ENCODE measurements at regions not wholly inside any gene's neighbourhood (a gene's known extent, or its start where the extent isn't known, plus 50 kb on each side); places are given as distances from the start of the nearest gene placed in this dataset.
"Not testable (repeated sequence)": the region's sequence is repeated elsewhere in the genome, so short reads cannot be mapped to it uniquely, and the experiment has no call there.

DNA sequence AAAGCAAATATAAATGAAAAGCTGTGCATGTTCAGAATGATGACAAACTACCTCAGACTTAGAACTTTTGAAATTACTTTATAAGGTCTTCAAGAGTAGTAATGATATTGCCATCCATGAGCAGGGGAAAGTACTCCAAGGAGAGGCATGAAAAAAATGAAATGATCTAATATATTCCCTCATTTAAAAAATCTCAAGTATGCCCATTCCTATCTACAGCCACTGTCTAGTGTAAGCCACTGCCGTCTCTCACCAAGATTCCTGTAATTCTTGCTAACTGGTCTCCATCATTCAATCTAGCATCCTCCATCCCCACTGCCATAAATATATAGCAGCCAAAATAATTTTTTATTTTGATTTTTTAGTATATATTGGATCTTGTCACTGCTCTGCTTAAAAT lies 258.8 kb downstream of the PLOD2 start:
- no peak for DNase-seq

DNA sequence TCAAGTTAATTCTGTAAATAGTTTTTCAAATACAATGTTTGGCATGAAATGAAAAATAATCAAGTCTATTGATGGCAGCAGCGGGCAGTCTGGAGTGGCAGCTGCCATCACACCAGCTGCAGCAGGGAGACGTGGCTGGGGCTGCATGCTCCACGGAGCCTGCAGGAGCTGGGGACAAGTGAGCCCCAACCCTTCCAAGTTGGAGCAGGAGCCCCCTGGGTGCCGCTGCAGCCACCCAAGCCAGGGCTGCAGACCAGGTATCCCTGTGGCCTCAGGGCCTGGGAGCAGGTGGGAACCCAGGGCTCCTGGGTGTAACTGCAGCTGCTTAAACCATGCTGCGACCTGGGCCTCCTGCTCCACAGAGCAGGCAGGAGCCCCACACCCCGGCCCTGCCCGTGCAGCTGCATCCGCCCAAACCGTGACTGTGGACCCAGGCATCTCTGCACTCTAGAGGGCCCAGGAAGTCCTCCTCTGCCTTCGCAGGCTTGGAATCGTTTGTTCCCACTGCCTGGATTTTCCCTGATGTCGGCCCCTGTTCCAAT lies 257.4 kb downstream of the PLOD2 start:
- no peak for DNase-seq

DNA sequence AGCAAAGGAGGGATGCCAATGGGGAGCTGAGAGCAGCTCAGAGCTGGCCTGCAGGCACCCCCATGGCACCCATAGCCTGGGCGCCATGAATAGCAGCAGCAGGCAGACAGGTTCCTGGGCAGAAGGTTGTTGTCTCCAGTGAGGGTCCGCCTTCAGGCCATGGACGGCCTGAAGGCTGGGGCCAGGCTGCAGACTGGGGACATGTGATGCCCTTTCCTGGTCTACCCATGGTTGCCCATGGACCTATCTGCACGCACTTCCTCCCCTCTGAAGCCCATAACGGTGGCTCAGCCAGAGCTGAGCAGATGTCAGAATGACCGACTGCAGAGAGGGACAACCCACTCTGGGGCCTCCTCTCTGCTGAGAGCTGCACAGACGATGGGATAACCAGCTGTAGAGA lies 256.8 kb downstream of the PLOD2 start:
- DNase-seq = no peak

DNA sequence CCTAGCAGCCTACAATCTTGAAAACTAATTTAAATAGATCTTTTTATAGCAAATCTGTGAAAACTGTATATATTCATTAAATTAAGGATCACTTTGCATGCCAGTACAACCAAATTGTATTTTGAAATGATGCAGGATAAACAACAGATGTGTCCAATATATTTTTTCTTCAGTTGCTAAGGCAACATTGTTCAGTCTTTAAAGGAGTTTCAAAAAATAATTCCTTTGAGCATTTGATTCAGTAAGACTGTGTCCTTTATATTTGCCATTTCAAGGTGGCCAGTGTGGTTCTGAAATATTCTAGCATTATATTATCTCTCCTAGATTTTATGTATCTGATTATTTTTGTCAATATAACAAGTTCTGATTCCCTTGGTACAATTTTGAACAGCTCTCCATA lies 254.7 kb downstream of the PLOD2 start:
- DNase-seq = no peak

DNA sequence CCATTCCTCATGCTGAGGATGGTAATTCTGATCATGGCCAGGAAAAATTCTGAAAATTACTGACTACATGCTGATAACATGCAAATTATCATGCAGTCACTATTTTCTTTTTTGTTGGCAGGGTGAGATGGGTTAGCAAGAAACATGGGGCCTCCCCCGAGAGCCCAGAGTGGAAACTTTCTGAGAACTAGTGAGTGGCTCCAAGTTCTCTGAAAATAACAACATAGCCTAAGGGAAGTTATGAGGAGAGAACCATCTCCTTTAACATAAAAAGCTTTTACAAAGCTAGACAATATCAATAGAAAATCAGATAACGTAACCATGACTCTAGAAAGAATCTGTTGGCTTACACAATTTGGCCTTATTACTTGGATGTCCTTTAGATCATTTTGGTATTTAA lies 254.2 kb downstream of the PLOD2 start:
- DNase-seq = no peak

DNA sequence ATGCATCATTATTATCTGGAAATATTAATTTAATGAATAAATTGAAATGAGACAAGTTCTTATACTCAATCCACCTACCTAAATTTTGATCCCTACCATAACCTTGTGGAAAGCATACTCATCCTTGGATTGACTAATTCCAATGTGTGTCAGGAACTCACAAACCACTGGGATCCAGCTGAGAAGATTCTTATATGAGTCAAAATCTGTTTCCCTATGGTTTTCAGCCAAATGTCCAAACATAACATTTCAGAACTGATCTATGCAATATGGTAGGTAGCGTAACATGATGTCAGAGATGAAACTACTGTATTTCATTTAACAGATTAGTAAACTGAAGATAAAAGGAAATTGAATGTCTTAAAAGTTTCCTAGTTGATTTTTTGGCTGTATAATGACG lies 250.0 kb downstream of the PLOD2 start:
- DNase-seq = no peak

DNA sequence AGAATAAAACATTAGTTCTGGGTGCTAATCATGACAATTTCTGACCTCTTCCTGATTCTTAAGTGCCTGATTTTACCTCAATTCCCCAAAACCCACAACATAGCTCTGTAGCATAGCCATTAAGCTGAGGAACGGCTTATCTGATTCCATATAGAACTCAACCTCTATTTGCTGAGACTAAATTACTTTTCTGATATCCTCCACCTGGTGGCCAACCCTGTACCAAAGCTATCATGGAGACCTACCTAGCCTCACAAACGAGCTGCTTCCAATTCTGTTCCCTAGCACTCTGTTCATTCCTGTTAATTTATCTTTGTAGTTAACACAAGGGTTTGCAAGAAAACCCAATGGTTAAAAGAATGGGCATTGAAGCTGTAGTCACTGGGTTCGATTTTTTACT lies 245.2 kb downstream of the PLOD2 start:
- no peak for DNase-seq

DNA sequence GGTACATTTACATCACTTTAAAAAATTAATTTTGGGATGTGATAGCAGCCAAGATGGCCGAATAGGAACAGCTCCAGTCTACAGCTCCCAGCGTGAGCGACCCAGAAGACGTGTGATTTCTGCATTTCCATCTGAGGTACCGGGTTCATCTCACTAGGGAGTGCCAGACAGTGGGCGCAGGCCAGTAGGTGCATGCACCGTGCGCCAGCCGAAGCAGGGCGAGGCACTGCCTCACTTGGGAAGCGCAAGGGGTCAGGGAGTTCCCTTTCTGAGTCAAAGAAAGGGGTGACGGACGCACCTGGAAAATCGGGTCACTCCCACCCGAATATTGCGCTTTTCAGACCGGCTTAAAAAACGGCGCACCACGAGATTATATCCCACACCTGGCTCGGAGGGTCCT lies 233.2 kb downstream of the PLOD2 start:
- not testable (repeated sequence) for DNase-seq

DNA sequence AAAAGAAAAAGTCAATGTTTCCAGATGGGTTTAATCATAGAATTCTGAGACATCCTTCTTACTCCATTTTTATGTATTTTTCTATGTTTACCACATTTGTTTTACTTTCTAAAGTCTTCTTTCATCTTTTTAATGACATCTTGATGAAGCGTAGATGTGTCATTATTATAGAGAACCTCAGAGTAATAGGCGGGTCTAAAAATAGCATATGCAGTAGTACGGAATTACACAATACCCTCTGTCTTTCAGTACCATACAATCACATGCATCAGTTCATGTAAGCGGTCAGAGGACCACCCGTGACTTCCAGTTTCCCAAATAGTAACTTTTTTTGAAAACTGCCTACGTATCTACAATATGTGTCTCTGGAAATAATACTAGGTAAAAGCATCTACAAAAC lies 224.0 kb downstream of the PLOD2 start:
- no peak for DNase-seq

DNA sequence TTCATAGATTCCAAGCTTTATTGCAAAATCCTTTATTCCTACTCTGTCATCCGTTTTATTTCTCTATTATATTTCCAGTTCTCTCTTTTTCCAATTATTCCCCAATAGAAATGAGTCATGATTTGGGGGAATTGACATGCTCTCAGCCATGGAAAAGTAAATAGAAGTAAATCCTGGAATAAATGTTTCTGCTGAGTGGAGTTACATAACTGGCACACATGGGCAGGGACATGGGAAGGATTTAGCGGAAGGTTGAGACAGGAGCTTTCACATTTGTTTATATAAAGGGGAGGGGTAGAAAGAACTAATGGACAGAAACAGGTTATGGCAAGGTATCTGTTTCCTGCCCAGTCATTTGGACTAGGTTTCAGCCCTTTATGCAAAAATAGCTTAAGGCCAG lies 221.6 kb downstream of the PLOD2 start:
- no peak for DNase-seq

DNA sequence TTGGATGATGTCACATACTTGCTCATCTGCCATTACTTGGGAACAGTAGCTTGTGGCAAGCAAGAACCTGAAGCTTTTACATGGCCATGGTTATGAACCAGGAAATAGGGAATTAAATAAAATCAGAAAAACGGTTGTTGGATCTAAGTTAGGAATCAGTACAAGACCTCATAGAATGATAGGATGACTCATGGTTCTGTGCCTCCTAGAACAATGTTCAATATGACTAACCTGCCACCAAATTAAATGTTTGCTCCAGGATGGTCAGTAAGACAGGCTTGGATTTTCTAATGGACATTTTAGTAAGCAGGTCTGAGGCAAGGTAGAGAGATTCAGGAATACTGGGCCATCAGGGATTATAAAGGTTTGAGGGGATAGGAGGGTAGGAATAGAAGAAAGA lies 218.9 kb downstream of the PLOD2 start:
- no peak for DNase-seq

DNA sequence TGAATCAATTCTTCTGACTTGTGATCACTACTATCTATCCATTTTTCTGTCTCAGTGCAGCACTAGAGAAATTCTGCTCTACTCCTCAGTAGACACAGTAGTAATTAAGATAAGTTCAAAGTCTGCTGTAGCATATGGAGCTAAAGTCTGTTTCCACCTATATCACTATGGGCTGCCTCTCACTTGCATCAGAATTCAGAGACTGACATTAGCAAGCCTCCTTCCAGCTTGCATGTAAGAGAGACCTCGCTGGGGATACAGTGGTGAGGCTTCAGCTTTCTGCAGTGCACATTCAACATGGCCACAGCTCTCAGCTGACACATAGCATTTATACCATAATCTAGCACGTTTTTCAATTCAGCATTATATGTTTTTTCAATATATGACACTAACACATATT lies 217.0 kb downstream of the PLOD2 start:
- DNase-seq = no peak

DNA sequence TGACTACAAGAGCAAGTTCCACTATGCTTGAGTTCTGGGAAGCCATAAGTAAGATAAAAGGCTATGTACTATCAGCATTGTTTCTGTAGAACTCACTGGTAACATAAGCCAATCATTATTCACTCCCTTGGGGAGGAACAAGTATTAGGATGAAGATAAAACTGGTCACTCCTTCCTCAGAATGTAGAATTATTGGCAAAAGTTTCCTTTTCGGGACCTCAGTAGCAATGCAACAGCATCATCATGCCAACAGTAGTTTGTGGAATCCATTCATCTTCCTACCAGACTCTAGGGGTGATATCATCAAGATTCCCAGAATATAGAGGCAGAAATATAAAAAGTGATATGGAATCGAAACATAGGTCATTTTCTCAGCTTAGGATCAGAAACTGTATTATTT lies 209.5 kb downstream of the PLOD2 start:
- DNase-seq = no peak

DNA sequence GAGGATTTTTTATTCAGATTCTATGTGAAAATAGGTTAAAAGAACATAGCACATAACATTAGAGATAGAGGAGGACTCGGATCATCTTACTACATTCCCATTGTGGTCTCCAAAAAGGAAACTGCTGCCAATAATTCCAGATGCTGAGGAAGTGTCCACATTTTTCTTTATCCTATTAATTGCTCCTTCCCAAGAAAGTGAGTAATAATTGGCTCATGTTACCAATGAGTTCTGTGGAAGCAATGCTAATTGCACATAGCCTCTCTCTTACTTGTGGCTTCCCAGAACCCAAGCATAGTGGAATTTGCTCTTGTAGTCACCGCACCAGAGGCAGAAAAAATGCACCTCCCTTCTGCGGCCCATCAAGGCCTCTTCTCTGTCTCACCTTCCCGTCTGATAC lies 208.4 kb downstream of the PLOD2 start:
- DNase-seq = no peak

DNA sequence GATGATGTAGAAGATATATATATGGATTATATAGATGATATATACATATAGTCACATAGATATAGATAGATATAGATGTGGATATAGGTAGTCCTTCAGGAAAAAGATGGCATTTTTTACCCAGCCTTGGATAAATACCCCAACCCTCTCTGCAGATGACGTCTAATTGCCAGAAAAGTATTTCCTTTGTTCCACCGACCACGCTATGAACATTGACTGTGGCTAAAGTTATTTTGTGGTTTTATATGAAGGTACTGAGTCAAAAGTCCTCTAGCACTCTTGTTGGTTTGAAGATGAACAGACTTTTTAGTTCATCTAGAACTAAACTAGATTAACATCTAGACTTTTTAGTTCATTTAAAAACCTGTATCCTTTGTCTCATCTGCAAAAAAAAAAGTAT lies 207.7 kb downstream of the PLOD2 start:
- no peak for DNase-seq

DNA sequence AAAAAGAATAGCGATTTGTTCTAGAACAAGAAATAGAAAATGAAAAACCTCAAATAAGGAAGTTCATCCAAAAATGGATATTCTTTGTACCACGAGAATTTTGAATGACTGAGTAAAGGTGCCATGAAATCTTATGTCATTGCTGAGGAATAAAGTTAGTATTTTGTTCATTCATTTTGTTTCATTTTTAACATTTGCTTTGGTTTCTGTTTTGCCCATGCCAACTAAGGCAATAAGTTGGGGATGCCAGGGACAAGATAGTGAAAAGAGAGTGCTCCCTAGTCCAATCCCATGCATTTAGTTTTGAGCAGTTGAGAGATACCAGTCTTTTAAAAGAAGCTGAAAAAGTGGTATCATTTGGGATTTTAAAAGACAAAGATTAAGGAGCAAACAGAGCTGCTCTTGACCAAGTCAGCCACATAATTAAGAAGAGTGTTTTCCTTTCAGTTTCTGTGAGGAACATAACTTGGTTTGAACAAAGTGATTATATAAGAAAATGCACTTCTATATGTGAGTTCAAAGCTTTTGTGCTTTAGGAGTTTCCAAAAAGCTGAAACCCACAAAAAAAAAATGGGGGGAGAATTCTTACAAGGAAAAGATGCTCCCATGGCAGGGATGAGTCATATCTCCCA lies 201.4 kb downstream of the PLOD2 start:
- DNase-seq = no peak

DNA sequence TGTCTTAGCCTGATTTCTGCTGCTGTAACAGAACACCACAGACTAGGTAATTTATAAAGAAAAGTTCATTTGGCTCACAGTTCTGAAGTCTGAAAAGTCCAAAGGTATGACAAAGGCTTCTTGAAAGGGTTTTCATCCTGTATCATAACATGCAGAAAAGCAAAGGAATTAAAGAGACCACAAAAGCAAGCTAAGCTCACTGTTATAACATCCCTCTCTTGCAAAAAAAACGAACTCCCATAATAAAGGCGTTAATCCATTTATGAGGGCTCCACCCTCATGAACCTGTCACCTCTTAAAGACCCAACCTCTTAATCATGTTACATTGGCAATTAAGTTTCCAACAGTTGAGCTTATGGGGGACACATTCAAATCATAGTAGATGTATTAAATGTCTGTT lies 197.9 kb downstream of the PLOD2 start:
- DNase-seq = no peak

DNA sequence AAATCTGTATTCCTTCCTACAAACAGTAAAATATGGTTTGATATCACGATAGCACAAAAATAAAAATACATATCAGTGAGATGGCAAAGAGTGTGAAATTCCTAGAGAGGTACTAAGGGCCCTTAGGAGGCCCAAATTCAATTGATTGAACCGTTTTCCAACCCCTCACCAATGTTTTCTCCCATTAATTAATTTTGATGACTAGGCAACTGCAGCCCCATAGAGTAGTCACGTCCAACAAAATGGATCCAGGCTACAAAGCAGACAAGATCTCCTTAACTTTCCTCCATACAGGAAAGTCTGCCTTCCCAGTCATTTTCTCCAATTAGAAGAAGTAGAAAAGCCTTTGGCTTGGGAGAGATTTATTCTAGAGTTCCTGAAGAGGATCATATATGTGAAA lies 193.9 kb downstream of the PLOD2 start:
- no peak for DNase-seq

DNA sequence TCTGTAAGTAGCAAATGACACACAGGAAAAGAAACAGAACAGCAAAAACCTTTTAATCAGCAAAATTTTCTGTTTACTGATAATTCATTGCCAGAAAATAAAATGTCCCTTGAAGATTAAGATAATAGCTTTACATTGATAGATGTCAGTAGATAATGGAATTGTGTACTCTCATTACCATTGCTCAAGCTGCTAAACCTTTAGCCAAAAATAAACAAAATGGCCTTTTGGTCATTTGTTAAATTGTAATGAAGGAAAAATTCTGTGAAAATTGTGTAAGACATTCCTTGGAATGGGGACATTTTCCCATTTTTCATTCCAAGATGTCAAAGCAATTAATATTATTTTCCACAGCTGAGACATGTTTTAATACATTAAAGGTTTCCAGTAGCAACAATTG lies 189.8 kb downstream of the PLOD2 start:
- no peak for DNase-seq

DNA sequence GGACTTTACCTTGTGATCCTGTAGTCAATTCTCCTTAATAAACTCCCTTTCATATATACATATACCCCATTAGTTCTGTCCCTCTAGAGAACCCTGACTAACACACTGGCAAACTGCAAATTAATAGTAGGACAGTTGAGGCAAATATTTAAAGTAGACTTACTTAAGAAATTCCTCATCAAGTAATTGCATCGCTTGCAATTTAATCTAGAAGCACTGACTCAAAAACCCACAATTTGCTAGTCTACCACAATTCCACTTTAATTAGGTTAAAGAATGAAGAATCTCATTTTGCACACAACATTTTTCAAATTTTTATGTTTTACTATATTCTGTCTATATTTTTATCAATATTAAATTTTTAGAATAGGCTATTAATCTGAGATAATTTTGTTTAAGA lies 188.1 kb downstream of the PLOD2 start:
- DNase-seq = no peak

DNA sequence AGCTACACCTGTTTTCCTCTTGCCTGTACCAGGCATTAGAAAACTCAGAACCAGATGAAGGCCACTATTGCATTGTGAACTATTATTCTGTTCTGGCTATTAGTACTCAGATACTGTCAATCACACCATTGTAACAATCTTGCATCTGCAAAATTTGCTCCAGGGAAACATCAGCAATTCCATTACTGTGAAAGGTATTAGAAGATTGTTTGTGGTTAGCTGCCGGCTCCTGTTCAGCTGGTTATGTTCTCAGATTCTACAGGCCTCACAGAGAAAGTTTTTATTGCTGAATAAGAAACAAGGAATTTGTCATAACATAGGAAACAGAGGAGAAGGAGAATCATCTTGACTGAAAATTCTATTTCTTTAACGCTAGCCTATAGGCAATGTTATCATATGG lies 179.9 kb downstream of the PLOD2 start:
- DNase-seq = no peak

DNA sequence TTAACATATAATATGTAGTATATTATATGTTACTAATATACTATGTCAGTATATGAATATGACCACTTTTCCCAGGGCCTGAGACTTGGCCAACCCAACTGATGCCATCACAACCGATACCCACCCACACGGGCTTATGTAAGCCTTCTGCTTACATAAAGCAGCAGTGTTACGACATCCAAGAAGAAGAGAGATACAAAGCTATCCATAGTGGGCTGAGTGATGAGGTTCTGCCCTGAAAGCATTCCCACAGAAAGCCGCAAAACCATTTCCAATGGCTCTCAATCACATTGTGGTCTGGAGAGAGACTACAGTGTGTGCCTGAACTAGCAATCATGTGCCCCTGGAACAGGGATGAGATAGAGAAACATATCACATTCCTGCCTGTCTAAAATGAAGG lies 177.9 kb downstream of the PLOD2 start:
- no peak for DNase-seq

All from activated CD4-positive, alpha-beta T cell treated with anti-CD3 and anti-CD28 coated beads, Interleukin-10, Interleukin-2, amounts not matched to agents 100 ng/mL and 50 ng/mL, durations not matched to agents 16 hours and 8 hours (primary cell).